NCI-H2107 (cell line): ENCODE measurements at regions not wholly inside any gene's neighbourhood (a gene's known extent, or its start where the extent isn't known, plus 50 kb on each side); places are given as distances from the start of the nearest gene placed in this dataset.

ENCODE experiments used
- DNase-seq: peaks from one replicate; lab custom pipeline; 2025; lab: John Stamatoyannopoulos, UW

DNA sequence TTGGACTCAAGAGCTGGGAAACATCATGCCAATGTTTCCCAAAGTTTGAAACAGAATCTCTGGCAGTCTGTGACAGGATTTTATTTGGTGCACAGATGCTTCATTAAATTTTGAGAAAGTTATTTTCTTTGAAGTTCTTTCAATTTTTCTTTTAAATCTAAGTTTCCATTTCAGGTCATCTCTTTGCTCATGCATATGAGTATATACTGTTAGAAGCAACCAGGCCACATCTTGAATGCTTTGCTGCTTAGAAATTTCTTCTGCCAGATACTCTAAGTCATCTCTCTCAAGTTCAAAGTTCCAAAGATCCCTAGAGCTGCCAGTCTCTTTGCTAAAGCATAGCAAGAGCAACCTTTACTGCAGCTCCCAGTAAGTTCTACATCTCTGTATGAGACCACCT, 59.1 kb upstream of the CCDC28A start:
- no peak for DNase-seq

GRCh38 chr6:138716013-138716412, 57.6 kb upstream of the CCDC28A start:
- DNase-seq, result no peak

DNA sequence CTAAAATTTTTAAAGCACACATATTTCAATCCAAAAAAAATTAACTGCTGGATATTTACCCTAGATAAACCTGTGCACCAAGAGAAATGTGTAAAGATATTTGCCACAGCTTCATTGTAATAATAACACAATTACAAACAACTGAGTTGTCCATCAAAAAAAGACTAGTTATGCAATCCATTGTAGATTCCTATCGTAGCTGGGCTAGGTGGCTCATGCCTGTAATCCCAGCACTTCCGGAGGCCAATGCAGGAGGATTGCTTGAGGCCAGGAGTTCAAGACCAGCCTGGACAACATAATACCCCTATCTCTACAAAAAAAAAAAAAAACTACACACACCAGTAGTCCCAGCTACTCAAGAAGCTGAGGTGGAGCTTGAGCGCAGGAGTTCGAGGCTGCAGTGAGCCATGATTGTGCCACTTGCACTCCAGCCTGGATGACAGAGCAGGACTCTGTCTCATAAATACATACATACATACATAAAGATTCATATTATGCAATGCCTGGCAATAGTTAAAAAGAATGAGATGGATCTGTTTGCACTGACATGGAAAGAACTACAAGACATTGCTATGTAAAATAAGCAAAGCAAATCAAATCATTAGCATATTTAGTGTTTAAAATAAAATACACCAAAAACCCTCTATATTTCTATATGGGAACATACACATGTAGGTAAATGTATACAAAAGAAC, 56.5 kb upstream of the CCDC28A start:
- DNase-seq, result no peak

- DNase-seq, result no peak
Observed at GRCh38 chr6:138719011-138719635, 54.4 kb upstream of the CCDC28A start.

GRCh38 chr6:138719744-138720143, 53.8 kb upstream of the CCDC28A start:
- DNase-seq, result no peak

GRCh38 chr6:138722425-138723371, 50.9 kb upstream of the CCDC28A start:
- no peak for DNase-seq
